Upper lobe of left lung (tissue), 4 donors: ENCODE measurements at regions not wholly inside any gene's neighbourhood (a gene's known extent, or its start where the extent isn't known, plus 50 kb on each side); places are given as distances from the start of the nearest gene placed in this dataset.

ENCODE experiments used
- EP300 ChIP-seq, 4 donors: sonication (generic); formaldehyde crosslinking; IDR thresholded peaks; one replicate each; pipeline ENCODE4 v1.5.1; 2017; ENCODE audit warnings: antibody characterized with exemption in 4 of 4, control low read depth in 2 of 4
- POLR2A ChIP-seq, 4 donors: fragments of 450-650 bp; IDR thresholded peaks; one replicate each; pipeline ENCODE4 v1.5.1; 2016 to 2017; ENCODE audit warnings: antibody characterized with exemption in 4 of 4, mild to moderate bottlenecking in 2 of 4
- POLR2AphosphoS5 ChIP-seq, 2 donors: sonication (generic); formaldehyde crosslinking; IDR thresholded peaks; one replicate each; pipeline ENCODE4 v1.5.1; 2017; ENCODE audit warnings: antibody characterized with exemption in 2 of 2
- TF ChIP-seq, protein P1 (sequence below), 6 experiments: fragments of 450-650 bp in 4 of 6; fragments of 200-600 bp in 2 of 6; sonication (generic) in 2 of 6; IDR thresholded peaks; one replicate each; pipeline ENCODE4 v1.5.1; 2016 to 2019; ENCODE audit warnings: antibody characterized with exemption in 6 of 6

DNA sequence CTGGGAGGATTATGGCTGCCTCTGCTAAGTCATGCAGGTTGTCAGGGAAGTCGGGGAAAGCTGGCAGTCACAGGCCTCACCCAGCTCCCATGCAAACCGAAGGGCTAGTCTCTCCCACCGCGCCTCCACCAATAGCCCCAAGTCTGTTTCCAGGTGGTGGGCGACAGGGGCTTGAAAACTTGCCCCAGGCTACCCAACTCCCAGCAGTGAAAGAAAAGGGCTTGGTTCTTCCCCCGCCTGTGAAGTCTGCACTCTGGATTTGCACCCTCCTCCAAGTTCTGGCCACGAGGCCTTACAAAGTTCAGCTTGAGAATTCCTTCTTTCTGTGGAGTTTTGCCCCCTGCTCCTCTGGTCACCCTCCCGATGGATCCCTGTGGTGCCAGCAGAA lies 99.9 kb upstream of the CHST15 start:
- TF ChIP-seq, protein P1, sequence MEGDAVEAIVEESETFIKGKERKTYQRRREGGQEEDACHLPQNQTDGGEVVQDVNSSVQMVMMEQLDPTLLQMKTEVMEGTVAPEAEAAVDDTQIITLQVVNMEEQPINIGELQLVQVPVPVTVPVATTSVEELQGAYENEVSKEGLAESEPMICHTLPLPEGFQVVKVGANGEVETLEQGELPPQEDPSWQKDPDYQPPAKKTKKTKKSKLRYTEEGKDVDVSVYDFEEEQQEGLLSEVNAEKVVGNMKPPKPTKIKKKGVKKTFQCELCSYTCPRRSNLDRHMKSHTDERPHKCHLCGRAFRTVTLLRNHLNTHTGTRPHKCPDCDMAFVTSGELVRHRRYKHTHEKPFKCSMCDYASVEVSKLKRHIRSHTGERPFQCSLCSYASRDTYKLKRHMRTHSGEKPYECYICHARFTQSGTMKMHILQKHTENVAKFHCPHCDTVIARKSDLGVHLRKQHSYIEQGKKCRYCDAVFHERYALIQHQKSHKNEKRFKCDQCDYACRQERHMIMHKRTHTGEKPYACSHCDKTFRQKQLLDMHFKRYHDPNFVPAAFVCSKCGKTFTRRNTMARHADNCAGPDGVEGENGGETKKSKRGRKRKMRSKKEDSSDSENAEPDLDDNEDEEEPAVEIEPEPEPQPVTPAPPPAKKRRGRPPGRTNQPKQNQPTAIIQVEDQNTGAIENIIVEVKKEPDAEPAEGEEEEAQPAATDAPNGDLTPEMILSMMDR (IDR thresholded peaks at IDR 0.05): no peak
- TF ChIP-seq POLR2A (IDR thresholded peaks at IDR 0.05): no peak
- TF ChIP-seq POLR2AphosphoS5 (IDR thresholded peaks at IDR 0.05): no peak
- no peak for TF ChIP-seq EP300 (IDR thresholded peaks at IDR 0.05)
